ENCODE measurements at regions not wholly inside any gene's neighbourhood (a gene's known extent, or its start where the extent isn't known, plus 50 kb on each side); places are given as distances from the start of the nearest gene placed in this dataset.
"Not testable (repeated sequence)": the region's sequence is repeated elsewhere in the genome, so short reads cannot be mapped to it uniquely, and the experiment has no call there.

DNA sequence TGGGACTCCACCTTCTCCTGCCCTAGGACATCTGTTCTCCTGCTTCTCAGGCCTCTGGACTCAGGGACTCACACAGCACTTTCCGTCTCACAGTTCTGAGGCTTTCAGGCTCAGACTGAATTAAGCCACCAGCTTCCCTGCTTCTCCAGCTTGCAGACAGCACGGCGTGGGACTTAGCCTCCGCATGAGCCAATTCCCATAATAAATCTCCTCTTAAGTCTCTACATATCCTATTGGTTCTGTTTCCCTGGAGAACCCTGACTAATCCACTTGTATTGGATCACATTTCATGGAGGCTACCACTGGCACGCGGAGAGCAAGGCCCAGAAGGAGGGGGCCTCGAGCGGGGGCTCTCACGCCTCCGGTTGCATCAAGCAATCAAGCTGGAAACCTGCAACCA is 1313.6 kb downstream of the TBC1D22A start:
- no peak for DNase-seq

DNA sequence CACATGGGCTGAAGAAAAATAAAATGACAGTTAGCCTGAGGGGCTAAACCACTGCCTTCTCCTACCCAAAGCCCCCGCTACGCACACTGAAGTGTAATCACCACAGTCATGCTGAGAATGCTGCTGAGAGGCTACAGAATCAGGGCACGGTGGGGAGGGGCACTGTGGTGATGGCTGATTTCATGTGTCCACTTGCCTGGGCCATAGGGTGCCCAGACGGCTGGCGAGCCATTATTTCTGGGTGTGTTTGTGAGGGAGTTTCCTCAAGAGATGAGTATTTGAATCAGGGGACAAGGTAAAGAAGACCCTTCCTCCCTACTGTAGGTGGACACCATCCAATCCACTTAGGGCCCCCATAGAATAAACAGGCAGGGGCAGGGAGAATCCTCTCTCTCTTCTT is 1313.2 kb downstream of the TBC1D22A start:
- DNase-seq, result no peak

DNA sequence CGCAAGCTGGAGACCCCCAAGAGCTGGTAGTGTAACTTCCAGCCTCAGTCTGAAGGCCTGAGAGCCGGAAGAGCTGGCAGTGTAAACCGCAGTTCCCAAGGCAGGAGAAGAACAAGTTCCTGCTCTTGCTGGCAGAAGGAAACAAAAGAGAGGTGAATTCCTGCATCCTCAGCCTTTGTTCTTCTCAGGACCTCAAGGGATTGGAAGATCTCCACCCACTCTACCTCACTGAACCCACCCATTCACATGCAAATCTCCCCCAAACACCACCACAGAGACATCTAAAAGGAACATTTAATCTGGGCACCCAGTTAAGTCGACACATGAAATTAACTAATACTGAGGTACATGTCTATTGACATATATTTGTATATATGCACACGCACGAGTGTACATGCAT is 1310.3 kb downstream of the TBC1D22A start:
- no peak for DNase-seq

DNA sequence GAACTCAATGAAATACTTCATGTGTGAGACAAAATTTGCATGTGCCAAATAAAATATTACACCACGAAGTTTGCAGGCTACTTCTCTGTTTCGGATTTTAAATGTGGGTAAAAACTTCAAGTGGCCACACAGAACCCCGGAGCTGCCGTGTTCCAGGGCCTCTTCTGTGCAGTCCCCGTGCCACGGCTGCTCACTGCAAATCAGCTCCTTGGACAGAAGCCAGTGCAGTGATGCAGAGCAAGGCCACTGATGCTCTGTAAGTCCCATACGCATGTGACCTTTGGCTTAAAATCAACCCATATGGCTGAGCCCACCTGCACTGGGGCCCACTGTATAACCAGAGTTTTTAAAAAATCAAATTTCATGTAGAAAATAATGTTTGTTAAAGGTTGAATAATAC is 1309.4 kb downstream of the TBC1D22A start:
- DNase-seq, result peak; percentile 62

DNA sequence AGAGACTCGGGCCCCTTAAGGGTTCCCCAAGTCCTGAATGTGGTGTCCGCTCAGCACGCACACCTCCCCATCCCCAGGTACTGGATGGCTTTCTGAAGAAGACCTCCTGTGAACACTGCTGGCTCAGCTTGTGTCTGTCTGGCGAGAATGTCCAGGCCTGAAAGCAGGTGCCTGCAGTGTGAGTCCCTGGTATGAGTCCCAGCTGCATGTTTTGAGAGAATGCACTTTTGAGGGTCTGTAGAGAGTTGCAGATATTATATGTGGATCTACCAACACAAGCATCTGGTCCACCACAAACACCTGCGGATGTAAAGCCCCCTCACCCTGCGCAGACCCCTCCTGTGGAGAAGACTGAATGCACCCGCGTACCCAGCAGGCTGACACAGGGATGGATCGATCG is 1308.9 kb downstream of the TBC1D22A start:
- no peak for DNase-seq

DNA sequence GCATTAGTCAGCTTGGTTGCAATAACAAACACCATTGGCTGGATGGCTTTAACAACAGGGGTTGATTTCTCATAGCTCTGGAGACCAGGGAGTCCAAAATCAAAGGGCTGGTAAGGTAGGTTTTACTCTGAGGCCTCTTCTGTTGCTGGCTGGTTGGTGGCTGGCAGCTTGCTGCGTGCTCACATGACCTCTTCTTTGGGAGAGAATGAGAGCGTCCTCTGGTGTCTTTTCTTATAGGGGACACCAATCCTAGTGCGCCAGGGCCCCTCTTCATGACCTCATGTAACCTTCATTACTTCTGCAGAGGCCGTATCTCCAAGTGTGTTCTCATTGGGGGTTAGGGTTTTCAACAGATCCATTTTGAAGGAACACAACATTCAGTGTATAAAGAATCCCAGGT is 1308.3 kb downstream of the TBC1D22A start:
- no peak for DNase-seq

GRCh38 chr22:48070083-48070482 is 1307.6 kb downstream of the TBC1D22A start:
- DNase-seq, result no peak

GRCh38 chr22:48069256-48069655 is 1306.8 kb downstream of the TBC1D22A start:
- DNase-seq, result no peak

- DNase-seq, result no peak
These were observed 1306.0 kb downstream of the TBC1D22A start for GRCh38 chr22:48068323-48068885.

DNA sequence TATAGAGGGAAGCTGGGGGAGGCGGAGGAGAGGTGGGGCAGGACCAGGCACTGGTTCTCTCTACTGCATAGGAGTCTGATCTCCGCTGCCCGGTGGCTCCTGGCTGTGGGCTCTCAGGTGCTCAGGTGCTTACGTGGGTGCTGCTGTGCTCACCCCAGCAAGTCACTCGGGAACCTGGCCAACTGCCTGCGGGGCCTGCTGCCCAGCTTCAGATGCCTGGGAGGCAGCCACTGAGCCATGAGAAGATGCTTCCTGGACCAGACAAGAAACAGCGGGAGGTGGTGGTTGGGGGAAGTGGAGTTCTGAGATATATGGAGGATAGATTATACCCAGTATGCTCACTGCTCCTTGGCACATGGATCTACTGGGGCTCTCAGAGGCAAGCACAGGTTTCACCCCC is 1303.4 kb downstream of the TBC1D22A start:
- no peak for DNase-seq

DNA sequence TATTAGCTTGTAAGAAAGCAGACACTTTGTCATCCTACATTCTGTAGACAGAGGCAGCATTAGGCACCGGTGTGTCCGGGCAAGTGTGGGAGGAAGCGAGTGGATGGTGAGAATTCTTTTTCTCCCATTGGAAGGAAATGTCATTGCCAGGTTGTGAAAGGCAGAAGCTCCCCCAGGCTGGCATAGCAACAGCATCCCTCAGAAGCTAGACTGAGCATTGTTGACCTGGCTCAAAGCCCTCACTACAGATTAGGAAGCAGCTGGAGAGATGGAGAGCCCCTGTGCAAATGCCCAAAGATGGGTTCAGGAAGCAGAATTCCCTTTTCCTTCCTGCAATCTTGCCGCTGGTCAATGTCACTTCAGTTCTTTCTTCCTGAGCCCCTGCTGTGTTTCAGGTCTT is 1299.3 kb downstream of the TBC1D22A start:
- no peak for DNase-seq

DNA sequence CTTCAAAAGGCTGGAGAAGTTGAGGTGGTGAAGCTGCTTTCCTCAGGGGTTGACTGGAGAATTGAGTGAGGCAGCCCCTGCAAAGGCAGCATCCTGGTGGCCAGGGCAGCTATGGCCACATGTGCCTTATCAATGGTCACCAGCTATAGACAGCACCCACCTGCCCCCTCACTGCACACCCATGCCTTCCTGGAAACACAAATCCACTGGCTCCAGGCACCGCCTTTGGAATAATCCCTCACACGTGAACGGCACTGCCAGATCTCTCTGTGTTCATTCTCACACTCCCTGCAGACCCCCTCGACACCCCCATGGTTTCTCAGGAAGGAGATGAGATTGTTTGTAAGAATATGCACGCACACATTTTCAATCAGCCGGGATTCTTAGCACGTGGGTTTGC is 1297.8 kb downstream of the TBC1D22A start:
- DNase-seq, result no peak

GRCh38 chr22:48059521-48059920 is 1297.1 kb downstream of the TBC1D22A start:
- not testable (repeated sequence) for DNase-seq

GRCh38 chr22:48057116-48057835 is 1294.8 kb downstream of the TBC1D22A start:
- no peak for DNase-seq

- no peak for DNase-seq
These were observed 1293.4 kb downstream of the TBC1D22A start for GRCh38 chr22:48055827-48056226.

DNA sequence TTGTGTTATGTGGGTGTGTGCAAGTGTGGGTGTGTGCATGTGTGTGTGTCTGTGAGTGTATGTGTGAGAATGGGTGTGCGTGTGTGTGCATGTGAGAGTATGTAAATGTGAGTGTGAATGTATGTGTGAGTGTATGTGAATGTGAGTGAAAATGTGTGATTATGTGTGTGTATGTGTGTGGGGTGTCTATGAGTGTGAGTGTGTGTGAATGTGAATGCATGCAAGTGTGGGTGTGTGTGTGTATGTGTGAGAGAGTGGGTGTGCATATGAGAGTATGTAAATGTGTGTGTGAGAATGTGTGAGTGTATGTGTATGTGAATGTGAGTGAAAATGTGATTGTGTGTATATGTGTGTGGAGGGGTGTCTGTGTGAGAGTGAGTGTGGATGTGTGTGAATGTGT is 1292.7 kb downstream of the TBC1D22A start:
- no peak for DNase-seq

DNA sequence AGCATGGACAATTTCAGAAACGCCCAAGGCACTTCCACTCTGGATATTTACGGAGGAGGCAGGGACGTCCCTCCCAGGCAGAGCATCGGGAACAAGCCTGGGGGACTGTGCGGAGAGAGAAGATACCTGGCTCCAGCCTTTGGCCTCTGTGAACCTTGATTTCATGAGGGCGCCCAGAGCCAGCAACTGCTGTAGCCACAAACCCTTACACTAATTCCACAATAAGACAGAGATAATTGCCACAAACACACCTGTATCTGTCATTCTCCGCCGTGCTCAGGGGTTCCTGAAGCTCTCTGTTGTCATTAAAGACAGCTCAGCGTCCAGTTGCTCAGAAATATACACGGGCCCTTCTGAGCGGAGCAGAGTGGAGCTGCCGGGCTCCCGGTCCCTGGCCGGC is 1292.1 kb downstream of the TBC1D22A start:
- no peak for DNase-seq

DNA sequence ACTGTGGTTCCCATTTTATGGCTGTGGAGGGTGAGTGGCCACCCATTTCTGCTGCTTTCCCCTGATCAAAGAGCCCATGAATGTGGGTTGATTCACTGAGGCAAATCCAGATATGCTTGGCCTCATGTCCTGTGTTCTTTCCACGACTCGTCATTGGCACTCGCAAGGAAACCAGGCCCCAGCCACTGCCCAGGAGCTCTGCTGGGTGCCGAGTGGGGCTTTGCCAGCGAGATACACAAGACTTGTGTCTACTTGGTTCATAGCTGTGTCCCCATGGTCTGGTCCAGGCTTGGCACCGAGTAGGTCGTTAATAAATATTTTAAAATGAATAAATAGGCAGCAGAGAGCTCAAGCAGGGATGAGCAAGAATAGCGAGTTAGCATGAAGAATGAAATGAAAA is 1291.5 kb downstream of the TBC1D22A start:
- DNase-seq, result no peak

GRCh38 chr22:48053486-48053885 is 1291.0 kb downstream of the TBC1D22A start:
- DNase-seq, result peak; percentile 91

DNA sequence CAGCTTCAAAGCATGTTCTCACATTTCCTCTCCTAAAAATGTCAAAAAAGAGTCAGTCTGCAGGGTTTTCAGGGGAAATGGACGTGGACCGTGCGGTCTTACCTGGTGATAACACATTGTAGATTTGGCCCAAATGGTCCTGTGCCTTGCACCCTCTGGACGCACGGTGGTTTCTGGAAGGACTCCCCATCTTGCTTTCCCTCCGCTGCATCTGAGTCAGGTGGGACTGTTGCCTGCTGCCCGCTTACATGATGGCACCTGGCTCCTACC is 1290.1 kb downstream of the TBC1D22A start:
- DNase-seq, result no peak

DNA sequence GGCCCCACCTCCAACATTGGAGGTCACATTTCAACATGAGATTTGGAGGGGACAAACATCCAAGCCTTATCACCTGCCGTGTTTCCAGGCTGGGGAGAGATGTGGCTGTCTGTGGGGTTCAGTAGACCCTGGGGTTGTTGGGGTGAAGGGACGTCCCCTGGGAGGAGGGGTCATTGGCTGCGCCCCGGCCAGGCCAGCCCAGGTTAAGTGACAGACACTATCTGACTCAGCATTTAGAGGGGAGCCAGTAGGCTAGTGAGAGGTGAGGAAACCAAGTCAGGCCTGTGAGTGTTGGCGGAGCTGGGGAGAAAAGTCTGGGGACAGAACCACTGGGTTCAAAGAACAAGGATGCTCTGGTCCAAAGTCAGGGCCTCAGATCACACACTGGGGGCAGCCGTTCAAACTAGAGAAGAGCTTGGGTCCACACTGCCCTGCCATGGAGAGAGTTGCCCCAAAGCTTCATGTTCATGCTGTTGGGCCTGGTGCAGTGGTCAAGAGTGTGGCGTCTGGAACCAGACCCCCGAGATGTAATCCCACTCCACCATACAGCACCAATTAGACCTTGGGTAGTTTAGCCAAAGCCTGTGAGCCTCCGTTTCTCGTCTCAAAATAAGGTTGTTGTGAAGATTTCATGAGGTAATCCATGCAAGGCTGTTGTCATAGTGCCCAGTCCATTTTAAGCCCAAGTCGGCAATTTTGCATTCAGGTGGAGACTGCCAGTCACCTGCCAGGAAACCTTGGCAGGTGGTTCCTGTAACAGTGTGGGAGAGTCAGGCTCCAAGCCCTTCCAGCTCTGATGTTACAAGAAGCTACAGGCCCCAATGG is 1289.6 kb downstream of the TBC1D22A start:
- DNase-seq, result no peak

GRCh38 chr22:48050836-48051235 is 1288.4 kb downstream of the TBC1D22A start:
- DNase-seq, result no peak

- DNase-seq, result no peak
These were observed 1286.7 kb downstream of the TBC1D22A start for GRCh38 chr22:48049116-48049515.

DNA sequence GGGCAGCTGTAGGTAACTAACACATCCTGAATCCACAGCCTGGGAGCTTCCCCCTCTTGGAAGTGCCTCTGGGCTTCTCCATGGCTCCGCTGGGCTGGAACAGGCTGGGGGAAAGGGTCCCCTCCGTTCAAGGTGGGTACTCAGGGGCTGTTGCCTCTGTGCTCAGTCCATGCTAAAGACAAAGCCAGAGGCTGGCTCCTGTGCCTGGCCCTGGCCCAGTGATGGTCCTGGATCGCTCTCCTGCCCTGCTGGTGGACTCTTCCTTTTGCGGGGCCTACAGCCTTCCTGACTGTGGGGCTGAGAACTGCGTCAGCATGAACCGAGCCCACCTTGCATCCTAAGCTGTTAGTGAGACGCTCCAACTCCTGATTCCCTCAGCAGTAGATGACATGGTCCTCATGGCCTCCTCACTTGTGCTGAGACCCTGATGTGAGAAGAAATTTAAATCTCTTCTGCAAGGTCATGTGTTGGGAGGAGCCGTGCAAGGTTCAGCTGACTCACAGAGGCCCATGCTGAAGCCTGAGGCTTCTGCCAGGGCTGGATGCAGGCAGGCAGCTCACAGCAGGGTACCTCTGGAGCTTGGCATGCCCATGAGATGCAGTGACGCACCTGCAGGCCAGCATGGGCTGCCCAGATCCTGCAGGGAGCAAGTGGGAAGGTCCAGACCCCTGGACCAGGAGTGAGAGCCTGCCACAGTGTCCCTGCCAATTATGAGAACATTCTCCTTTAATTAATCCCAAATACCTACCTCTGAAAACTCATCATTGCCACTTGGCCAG is 1285.5 kb downstream of the TBC1D22A start:
- no peak for DNase-seq

Data from NCI-H2171 (cell line).